KOPT-K1 (cell line): ENCODE measurements at regions not wholly inside any gene's neighbourhood (a gene's known extent, or its start where the extent isn't known, plus 50 kb on each side); places are given as distances from the start of the nearest gene placed in this dataset.
"Not testable (repeated sequence)": the region's sequence is repeated elsewhere in the genome, so short reads cannot be mapped to it uniquely, and the experiment has no call there.

Experiments used
- H3K27ac ChIP-seq: fragments of 200-600 bp; sonication (generic); 2 replicates; pipeline ENCODE4 v1.5.1; 2016; ENCODE audit warnings: antibody characterized with exemption, mild to moderate bottlenecking, low read depth, low read length; ENCODE audit not compliant: poor library complexity, severe bottlenecking
- H3K36me3 ChIP-seq: fragments of 200-600 bp; sonication (generic); 2 replicates; pipeline ENCODE4 v1.5.1; 2017; ENCODE audit warnings: antibody characterized with exemption, mild to moderate bottlenecking, low read length, moderate library complexity; ENCODE audit not compliant: insufficient read depth
- H3K9me3 ChIP-seq: fragments of 200-600 bp; sonication (generic); 2 replicates; pipeline ENCODE4 v1.5.1; 2017; ENCODE audit warnings: antibody characterized with exemption, low read length, mild to moderate bottlenecking; ENCODE audit not compliant: insufficient read depth, poor library complexity, severe bottlenecking

GRCh38 chr13:91042870-91043269, 304.6 kb upstream of the MIR17HG start:
- H3K9me3 ChIP-seq: no peaks in the 10 kb centered on the region
- no peak overlapping the region for H3K27ac ChIP-seq
- no peaks in the 10 kb centered on the region for H3K36me3 ChIP-seq

- Histone ChIP-seq H3K36me3 (no peaks in the 10 kb centered on the region), H3K27ac (no peak overlapping the region), H3K9me3 (no peaks in the 10 kb centered on the region)
These were observed 302.0 kb upstream of the MIR17HG start for GRCh38 chr13:91045351-91046034.

- no peak overlapping the region for H3K27ac ChIP-seq
- H3K9me3 ChIP-seq: no peaks in the 10 kb centered on the region
- no peaks in the 10 kb centered on the region for H3K36me3 ChIP-seq
These were observed 300.7 kb upstream of the MIR17HG start for GRCh38 chr13:91046715-91047327.

- Histone ChIP-seq H3K9me3 (no peaks in the 10 kb centered on the region), H3K27ac (no peak overlapping the region), H3K36me3 (no peaks in the 10 kb centered on the region)
These were observed 296.5 kb upstream of the MIR17HG start for GRCh38 chr13:91050970-91051369.

- Histone ChIP-seq H3K36me3 (no peaks in the 10 kb centered on the region), H3K9me3 (no peaks in the 10 kb centered on the region), H3K27ac (no peak overlapping the region)
These were observed 294.6 kb upstream of the MIR17HG start for GRCh38 chr13:91052876-91053275.

GRCh38 chr13:91053318-91054065, 294.0 kb upstream of the MIR17HG start:
- Histone ChIP-seq H3K9me3 (no peaks in the 10 kb centered on the region), H3K27ac (no peak overlapping the region)

GRCh38 chr13:91054902-91055301, 292.6 kb upstream of the MIR17HG start:
- Histone ChIP-seq H3K27ac (no peak overlapping the region), H3K9me3 (no peaks in the 10 kb centered on the region), H3K36me3 (no peaks in the 10 kb centered on the region)

More at GRCh38 chr13:91053318-91054065, 294.0 kb upstream of the MIR17HG start:
- H3K36me3 ChIP-seq: no peaks in the 10 kb centered on the region

GRCh38 chr13:91056746-91057145, 290.7 kb upstream of the MIR17HG start:
- no peaks in the 10 kb centered on the region for H3K9me3 ChIP-seq
- no peaks in the 10 kb centered on the region for H3K36me3 ChIP-seq
- no peak overlapping the region for H3K27ac ChIP-seq

GRCh38 chr13:91057507-91057906, 290.0 kb upstream of the MIR17HG start:
- H3K27ac ChIP-seq, H3K36me3 ChIP-seq, H3K9me3 ChIP-seq: not testable (repeated sequence)

GRCh38 chr13:91058066-91058465, 289.4 kb upstream of the MIR17HG start:
- Histone ChIP-seq H3K36me3 (no peaks in the 10 kb centered on the region), H3K27ac (no peak overlapping the region), H3K9me3 (no peaks in the 10 kb centered on the region)

GRCh38 chr13:91058919-91059318, 288.6 kb upstream of the MIR17HG start:
- Histone ChIP-seq H3K36me3 (no peaks in the 10 kb centered on the region), H3K9me3 (no peaks in the 10 kb centered on the region), H3K27ac (no peak overlapping the region)

- H3K9me3 ChIP-seq: no peaks in the 10 kb centered on the region
- H3K36me3 ChIP-seq: no peaks in the 10 kb centered on the region
- no peak overlapping the region for H3K27ac ChIP-seq
These were observed 280.7 kb upstream of the MIR17HG start for GRCh38 chr13:91066745-91067144.

GRCh38 chr13:91072486-91072885, 275.0 kb upstream of the MIR17HG start:
- H3K9me3 ChIP-seq: no peaks in the 10 kb centered on the region
- no peaks in the 10 kb centered on the region for H3K36me3 ChIP-seq
- no peak overlapping the region for H3K27ac ChIP-seq

GRCh38 chr13:91074091-91074490, 273.4 kb upstream of the MIR17HG start:
- Histone ChIP-seq H3K27ac (no peak overlapping the region), H3K36me3 (no peaks in the 10 kb centered on the region), H3K9me3 (no peaks in the 10 kb centered on the region)

GRCh38 chr13:91076830-91077229, 270.7 kb upstream of the MIR17HG start:
- H3K27ac ChIP-seq: no peak overlapping the region
- no peaks in the 10 kb centered on the region for H3K36me3 ChIP-seq

More at GRCh38 chr13:91076830-91077229, 270.7 kb upstream of the MIR17HG start:
- H3K9me3 ChIP-seq: no peaks in the 10 kb centered on the region
